HepG2 (cell line): ENCODE measurements at regions not wholly inside any gene's neighbourhood (a gene's known extent, or its start where the extent isn't known, plus 50 kb on each side); places are given as distances from the start of the nearest gene placed in this dataset.

ENCODE experiments used
- ATF4 ChIP-seq, 2 experiments: fragments of 450-650 bp in 1 of 2; sonication (generic) in 1 of 2; formaldehyde crosslinking; IDR thresholded peaks; 2 replicates each; pipeline versions ENCODE4 v1.5.0 to v1.8.0; 2020 to 2022; ENCODE audit warnings: mild to moderate bottlenecking in 1 of 2, missing genetic modification reagents in 1 of 2
- CSRNP1 ChIP-seq: sonication (generic); formaldehyde crosslinking; IDR thresholded peaks from 2 replicates; pipeline ENCODE4 v1.8.1; 2023; ENCODE audit warnings: mild to moderate bottlenecking, missing genetic modification reagents
- FOXC1 ChIP-seq: sonication (generic); formaldehyde crosslinking; IDR thresholded peaks from 2 replicates; pipeline ENCODE4 v1.8.0; 2022; ENCODE audit warnings: mild to moderate bottlenecking, missing genetic modification reagents, borderline replicate concordance
- HNF4A ChIP-seq: sonication (generic); formaldehyde crosslinking; IDR thresholded peaks from 2 replicates; pipeline ENCODE4 v1.4.0; 2020; ENCODE audit warnings: missing genetic modification reagents
- HNRNPL ChIP-seq: fragments of 200-400 bp; formaldehyde crosslinking; IDR thresholded peaks from 2 replicates; pipeline ENCODE4 v1.6.1; 2017; ENCODE audit warnings: mild to moderate bottlenecking, low read depth, low read length
- ISX ChIP-seq: sonication (generic); formaldehyde crosslinking; conservative IDR thresholded peaks from 2 replicates; pipeline ENCODE4 v1.5.0; 2020; ENCODE audit warnings: missing genetic modification reagents
- KMT2B ChIP-seq: IDR thresholded peaks from 2 replicates; pipeline ENCODE4 v1.6.1; 2016; ENCODE audit warnings: missing genetic modification reagents, missing compliant biosample characterization
- MTF2 ChIP-seq: sonication (generic); formaldehyde crosslinking; IDR thresholded peaks from 2 replicates; pipeline ENCODE4 v1.5.0; 2020; ENCODE audit warnings: missing genetic modification reagents, borderline replicate concordance
- NFE2L2 ChIP-seq: fragments of 150-350 bp; IDR thresholded peaks from 2 replicates; pipeline ENCODE4 v1.6.1; 2014; ENCODE audit warnings: low read length
- NFIB ChIP-seq: sonication (generic); formaldehyde crosslinking; IDR thresholded peaks from 2 replicates; pipeline ENCODE4 v1.9.0; 2021; ENCODE audit warnings: missing genetic modification reagents, mild to moderate bottlenecking, borderline replicate concordance
- REXO4 ChIP-seq: sonication (generic); formaldehyde crosslinking; IDR thresholded peaks from 2 replicates; pipeline ENCODE4 v1.8.0; 2022; ENCODE audit warnings: missing genetic modification reagents, mild to moderate bottlenecking, borderline replicate concordance
- RFX5 ChIP-seq: IDR thresholded peaks from 2 replicates; pipeline ENCODE4 v1.6.1; 2011; ENCODE audit warnings: low read depth, low read length, improper control_type of control experiment
- TBX3 ChIP-seq: fragments of 450-650 bp; IDR thresholded peaks from 2 replicates; pipeline ENCODE4 v1.6.1; 2017; ENCODE audit warnings: antibody characterized with exemption, mild to moderate bottlenecking, inconsistent platforms, borderline replicate concordance
- TMF1 ChIP-seq: sonication (generic); formaldehyde crosslinking; IDR thresholded peaks from 2 replicates; pipeline ENCODE4 v1.8.1; 2022; ENCODE audit warnings: low read depth, missing genetic modification reagents
- ZNF331 ChIP-seq: sonication (generic); formaldehyde crosslinking; IDR thresholded peaks from 2 replicates; pipeline ENCODE4 v1.4.0; 2020; ENCODE audit warnings: missing genetic modification reagents
- ZNF337 ChIP-seq: sonication (generic); formaldehyde crosslinking; IDR thresholded peaks from 2 replicates; pipeline ENCODE4 v1.5.1; 2020; ENCODE audit warnings: missing genetic modification reagents, low read depth, mild to moderate bottlenecking, borderline replicate concordance
- ZNF354B ChIP-seq: sonication (generic); formaldehyde crosslinking; IDR thresholded peaks from 2 replicates; pipeline ENCODE4 v1.8.0; 2022; ENCODE audit warnings: mild to moderate bottlenecking, missing genetic modification reagents
- ZNF883 ChIP-seq: sonication (generic); formaldehyde crosslinking; IDR thresholded peaks from 2 replicates; pipeline ENCODE4 v1.5.1; 2020; ENCODE audit warnings: mild to moderate bottlenecking, missing genetic modification reagents; ENCODE audit errors: not compliant biosample characterization
- TF ChIP-seq, protein P1 (sequence below): sonication (generic); formaldehyde crosslinking; conservative IDR thresholded peaks from 2 replicates; pipeline ENCODE4 v1.5.0; 2020; ENCODE audit warnings: missing genetic modification reagents
- TF ChIP-seq, protein P2 (sequence below): sonication (generic); formaldehyde crosslinking; IDR thresholded peaks from 2 replicates; pipeline ENCODE4 v1.4.0; 2020; ENCODE audit warnings: mild to moderate bottlenecking, missing genetic modification reagents

DNA sequence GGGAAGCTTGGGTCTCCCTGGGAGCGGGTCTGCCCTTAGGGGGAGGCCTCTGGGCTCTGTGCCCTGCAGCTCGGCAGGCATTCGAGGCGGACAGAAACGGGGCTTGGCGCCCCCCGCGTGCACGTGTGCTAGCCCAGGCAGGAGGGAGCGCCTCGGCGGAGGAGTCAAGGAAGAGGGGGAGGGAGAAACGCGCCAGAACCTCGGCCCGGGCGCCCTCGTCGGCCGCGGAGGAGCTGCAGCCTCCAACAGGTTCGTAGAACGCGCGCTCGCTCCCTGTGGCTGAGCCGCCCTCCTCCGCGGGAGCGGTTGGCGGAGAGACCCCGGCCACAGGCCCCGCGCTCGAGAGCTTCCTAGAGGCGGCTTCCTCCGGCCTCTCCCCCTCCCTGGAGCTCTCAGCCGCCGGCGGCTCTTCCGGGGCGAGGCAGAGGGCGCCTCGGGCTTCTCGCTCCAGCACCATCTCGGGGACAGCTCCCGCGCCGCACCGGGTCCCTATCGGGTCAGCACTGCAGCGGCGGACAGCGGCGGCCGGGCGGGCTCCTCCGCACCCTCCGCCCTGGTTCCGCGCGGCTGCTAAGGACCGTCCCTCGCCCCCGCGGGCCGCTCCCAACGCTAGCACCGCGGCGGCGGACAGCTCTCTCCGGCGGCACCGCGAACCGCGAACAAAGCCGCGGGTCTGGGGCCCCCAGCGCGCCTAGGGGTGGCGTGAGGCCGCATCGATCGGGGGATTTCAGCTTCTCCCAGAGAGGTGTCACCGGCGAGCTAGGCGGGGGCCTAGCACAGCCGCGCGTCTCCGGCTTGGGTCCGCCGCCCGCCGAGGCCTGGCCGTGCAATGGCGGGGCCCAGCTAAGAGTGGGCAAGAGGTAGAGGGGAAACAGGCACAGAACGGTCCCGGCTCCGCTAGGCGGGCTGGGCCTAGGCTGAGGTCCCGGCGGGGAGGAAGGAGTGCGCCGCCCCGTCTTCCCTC lies 74.6 kb upstream of the CPLX2 start (continued):
- TF ChIP-seq HNRNPL (no peak), RFX5 (no peak), KMT2B (CRISPR knock-in tag) (peak; percentile 97), HNF4A (peak; percentile 54; the same call in 1 of the 2 replicates), REXO4 (CRISPR knock-in tag) (peak; percentile 100), MTF2 (CRISPR knock-in tag) (peak; percentile 100), ZNF337 (CRISPR knock-in tag) (peak; percentile 100), NFIB (CRISPR knock-in tag) (peak; percentile 99), TBX3 (no peak), ZNF331 (CRISPR knock-in tag) (peak; percentile 99), ISX (CRISPR knock-in tag) (peak; percentile 100), ZNF883 (CRISPR knock-in tag) (peak; percentile 100), CSRNP1 (CRISPR knock-in tag) (peak; percentile 100), TMF1 (CRISPR knock-in tag) (peak; percentile 100), ATF4 (CRISPR knock-in tag; IDR thresholded peaks at IDR 0.05) (peak in 1 of 2 experiments; percentile 95; a peak in 2 of 4 replicates), FOXC1 (peak; percentile 100), NFE2L2 (no peak), ZNF354B (CRISPR knock-in tag) (peak; percentile 100)
- TF ChIP-seq, protein P1, sequence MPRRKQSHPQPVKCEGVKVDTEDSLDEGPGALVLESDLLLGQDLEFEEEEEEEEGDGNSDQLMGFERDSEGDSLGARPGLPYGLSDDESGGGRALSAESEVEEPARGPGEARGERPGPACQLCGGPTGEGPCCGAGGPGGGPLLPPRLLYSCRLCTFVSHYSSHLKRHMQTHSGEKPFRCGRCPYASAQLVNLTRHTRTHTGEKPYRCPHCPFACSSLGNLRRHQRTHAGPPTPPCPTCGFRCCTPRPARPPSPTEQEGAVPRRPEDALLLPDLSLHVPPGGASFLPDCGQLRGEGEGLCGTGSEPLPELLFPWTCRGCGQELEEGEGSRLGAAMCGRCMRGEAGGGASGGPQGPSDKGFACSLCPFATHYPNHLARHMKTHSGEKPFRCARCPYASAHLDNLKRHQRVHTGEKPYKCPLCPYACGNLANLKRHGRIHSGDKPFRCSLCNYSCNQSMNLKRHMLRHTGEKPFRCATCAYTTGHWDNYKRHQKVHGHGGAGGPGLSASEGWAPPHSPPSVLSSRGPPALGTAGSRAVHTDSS (CRISPR knock-in tag) = no peak
- TF ChIP-seq, protein P2, sequence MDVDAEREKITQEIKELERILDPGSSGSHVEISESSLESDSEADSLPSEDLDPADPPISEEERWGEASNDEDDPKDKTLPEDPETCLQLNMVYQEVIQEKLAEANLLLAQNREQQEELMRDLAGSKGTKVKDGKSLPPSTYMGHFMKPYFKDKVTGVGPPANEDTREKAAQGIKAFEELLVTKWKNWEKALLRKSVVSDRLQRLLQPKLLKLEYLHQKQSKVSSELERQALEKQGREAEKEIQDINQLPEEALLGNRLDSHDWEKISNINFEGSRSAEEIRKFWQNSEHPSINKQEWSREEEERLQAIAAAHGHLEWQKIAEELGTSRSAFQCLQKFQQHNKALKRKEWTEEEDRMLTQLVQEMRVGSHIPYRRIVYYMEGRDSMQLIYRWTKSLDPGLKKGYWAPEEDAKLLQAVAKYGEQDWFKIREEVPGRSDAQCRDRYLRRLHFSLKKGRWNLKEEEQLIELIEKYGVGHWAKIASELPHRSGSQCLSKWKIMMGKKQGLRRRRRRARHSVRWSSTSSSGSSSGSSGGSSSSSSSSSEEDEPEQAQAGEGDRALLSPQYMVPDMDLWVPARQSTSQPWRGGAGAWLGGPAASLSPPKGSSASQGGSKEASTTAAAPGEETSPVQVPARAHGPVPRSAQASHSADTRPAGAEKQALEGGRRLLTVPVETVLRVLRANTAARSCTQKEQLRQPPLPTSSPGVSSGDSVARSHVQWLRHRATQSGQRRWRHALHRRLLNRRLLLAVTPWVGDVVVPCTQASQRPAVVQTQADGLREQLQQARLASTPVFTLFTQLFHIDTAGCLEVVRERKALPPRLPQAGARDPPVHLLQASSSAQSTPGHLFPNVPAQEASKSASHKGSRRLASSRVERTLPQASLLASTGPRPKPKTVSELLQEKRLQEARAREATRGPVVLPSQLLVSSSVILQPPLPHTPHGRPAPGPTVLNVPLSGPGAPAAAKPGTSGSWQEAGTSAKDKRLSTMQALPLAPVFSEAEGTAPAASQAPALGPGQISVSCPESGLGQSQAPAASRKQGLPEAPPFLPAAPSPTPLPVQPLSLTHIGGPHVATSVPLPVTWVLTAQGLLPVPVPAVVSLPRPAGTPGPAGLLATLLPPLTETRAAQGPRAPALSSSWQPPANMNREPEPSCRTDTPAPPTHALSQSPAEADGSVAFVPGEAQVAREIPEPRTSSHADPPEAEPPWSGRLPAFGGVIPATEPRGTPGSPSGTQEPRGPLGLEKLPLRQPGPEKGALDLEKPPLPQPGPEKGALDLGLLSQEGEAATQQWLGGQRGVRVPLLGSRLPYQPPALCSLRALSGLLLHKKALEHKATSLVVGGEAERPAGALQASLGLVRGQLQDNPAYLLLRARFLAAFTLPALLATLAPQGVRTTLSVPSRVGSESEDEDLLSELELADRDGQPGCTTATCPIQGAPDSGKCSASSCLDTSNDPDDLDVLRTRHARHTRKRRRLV (CRISPR knock-in tag) = peak; percentile 97
